ENCODE measurements at regions not wholly inside any gene's neighbourhood (a gene's known extent, or its start where the extent isn't known, plus 50 kb on each side); places are given as distances from the start of the nearest gene placed in this dataset.

DNA sequence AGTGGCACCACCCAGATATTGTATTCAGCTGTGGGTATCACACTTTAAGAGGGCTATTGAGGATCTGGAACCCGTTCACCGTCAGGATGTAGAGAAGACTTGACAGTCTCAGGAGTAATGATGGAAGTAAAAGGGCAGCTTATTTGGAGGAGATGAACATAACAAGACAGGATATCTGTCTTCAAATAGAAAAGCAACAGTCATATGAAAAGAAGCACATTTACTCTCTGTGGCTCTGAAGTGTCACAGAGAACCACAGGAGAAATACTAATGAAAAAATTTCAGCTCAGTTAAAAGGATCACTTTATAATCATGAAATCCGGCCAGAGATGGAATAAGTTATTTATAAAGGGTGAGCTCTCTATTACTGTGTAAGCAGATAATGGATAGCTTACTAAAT, 200.8 kb downstream of the FAM76B start:
- no peak overlapping the region for H3K4me2 ChIP-seq (ENCODE audit: low read depth, low read length)
- no peak overlapping the region for H4K8ac ChIP-seq (ENCODE audit: low read depth in 2 of 2, low read length in 2 of 2)
- H4K91ac ChIP-seq (ENCODE audit: insufficient read depth, low read depth, low read length), result no peak overlapping the region
- no peak overlapping the region for H2BK5ac ChIP-seq (ENCODE audit: low read depth, low read length, poor library complexity, severe bottlenecking)
- no peak for TF ChIP-seq MAZ (IDR thresholded peaks at IDR 0.05; ENCODE audit: borderline replicate concordance, low read depth, low read length)
- no peak for TF ChIP-seq POLR2A (IDR thresholded peaks at IDR 0.05; ENCODE audit: low read depth, low read length)
- no peak for TF ChIP-seq CEBPB (IDR thresholded peaks at IDR 0.05; ENCODE audit: low read depth, low read length)
- TF ChIP-seq, protein P1, sequence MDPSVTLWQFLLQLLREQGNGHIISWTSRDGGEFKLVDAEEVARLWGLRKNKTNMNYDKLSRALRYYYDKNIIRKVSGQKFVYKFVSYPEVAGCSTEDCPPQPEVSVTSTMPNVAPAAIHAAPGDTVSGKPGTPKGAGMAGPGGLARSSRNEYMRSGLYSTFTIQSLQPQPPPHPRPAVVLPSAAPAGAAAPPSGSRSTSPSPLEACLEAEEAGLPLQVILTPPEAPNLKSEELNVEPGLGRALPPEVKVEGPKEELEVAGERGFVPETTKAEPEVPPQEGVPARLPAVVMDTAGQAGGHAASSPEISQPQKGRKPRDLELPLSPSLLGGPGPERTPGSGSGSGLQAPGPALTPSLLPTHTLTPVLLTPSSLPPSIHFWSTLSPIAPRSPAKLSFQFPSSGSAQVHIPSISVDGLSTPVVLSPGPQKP (IDR thresholded peaks at IDR 0.05; ENCODE audit: borderline replicate concordance, low read depth, low read length), result no peak
- TF ChIP-seq RAD21 (IDR thresholded peaks at IDR 0.05; ENCODE audit: low read length), result no peak
- TF ChIP-seq SMC3 (IDR thresholded peaks at IDR 0.05; ENCODE audit: low read depth, low read length), result no peak
- TF ChIP-seq, protein P2, sequence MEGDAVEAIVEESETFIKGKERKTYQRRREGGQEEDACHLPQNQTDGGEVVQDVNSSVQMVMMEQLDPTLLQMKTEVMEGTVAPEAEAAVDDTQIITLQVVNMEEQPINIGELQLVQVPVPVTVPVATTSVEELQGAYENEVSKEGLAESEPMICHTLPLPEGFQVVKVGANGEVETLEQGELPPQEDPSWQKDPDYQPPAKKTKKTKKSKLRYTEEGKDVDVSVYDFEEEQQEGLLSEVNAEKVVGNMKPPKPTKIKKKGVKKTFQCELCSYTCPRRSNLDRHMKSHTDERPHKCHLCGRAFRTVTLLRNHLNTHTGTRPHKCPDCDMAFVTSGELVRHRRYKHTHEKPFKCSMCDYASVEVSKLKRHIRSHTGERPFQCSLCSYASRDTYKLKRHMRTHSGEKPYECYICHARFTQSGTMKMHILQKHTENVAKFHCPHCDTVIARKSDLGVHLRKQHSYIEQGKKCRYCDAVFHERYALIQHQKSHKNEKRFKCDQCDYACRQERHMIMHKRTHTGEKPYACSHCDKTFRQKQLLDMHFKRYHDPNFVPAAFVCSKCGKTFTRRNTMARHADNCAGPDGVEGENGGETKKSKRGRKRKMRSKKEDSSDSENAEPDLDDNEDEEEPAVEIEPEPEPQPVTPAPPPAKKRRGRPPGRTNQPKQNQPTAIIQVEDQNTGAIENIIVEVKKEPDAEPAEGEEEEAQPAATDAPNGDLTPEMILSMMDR (conservative IDR thresholded peaks at IDR 0.05; ENCODE audit: low read depth, low read length), result no peak
- no peak for TF ChIP-seq CHD1 (IDR thresholded peaks at IDR 0.05; ENCODE audit: low read depth, low read length)
- TF ChIP-seq, protein P3, sequence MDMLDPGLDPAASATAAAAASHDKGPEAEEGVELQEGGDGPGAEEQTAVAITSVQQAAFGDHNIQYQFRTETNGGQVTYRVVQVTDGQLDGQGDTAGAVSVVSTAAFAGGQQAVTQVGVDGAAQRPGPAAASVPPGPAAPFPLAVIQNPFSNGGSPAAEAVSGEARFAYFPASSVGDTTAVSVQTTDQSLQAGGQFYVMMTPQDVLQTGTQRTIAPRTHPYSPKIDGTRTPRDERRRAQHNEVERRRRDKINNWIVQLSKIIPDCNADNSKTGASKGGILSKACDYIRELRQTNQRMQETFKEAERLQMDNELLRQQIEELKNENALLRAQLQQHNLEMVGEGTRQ (IDR thresholded peaks at IDR 0.05; ENCODE audit: low read depth, low read length), result no peak
- TF ChIP-seq BHLHE40 (IDR thresholded peaks at IDR 0.05; ENCODE audit: low read depth, low read length), result no peak
- TF ChIP-seq NFE2L2 (IDR thresholded peaks at IDR 0.05; ENCODE audit: low read depth, low read length), result no peak
- TF ChIP-seq FOS (IDR thresholded peaks at IDR 0.05; ENCODE audit: low read depth, low read length), result no peak
- no CpG with 5 or more reads among the region's 3 CpGs for WGBS, 2 experiments (ENCODE audit: extremely low coverage in 2 of 2, insufficient read length in 1 of 2)
- H4K5ac ChIP-seq (ENCODE audit: low read depth, low read length), result no peak overlapping the region
- H3K9ac ChIP-seq (ENCODE audit: low read depth, low read length), result no peak overlapping the region
- no peak overlapping the region for H3K4ac ChIP-seq (ENCODE audit: low read depth, low read length)
- BruUV-seq (replicated peaks), result no TSS peak
- dilution Hi-C loops (cut with HindIII; ENCODE audit: low sequenced_read_pairs, unreplicated experiment), result no loop called here
- DNase-seq (no peak), ATAC-seq (ENCODE audit: low read depth) (no peak)
- no peaks in the 10 kb centered on the region for H3K79me1 ChIP-seq (ENCODE audit: low read depth in 1 of 2, low read length in 2 of 2)
- H3K23ac ChIP-seq (ENCODE audit: low read depth, low read length), result no peak overlapping the region
- H3K9me3 ChIP-seq (ENCODE audit: control insufficient read depth, insufficient read depth, low read length), result no peaks in the 10 kb centered on the region
- ChIA-PET POLR2A (ENCODE audit: unreplicated experiment) (no interaction called here), CTCF (no interaction called here)
- H2AK9ac ChIP-seq (replicated peaks; ENCODE audit: low read depth, low read length, poor library complexity), result no peak overlapping the region
- no peak overlapping the region for H3K27ac ChIP-seq (ENCODE audit: insufficient read depth, low read length)
- H3K9me1 ChIP-seq (ENCODE audit: insufficient read depth, low read length), result peaks cover 3% of the 10 kb centered on the region
- no peak overlapping the region for H3K14ac ChIP-seq (replicated peaks; ENCODE audit: low read depth, low read length)
- H2BK20ac ChIP-seq (ENCODE audit: low read depth, low read length), result no peak overlapping the region
- H3K18ac ChIP-seq (ENCODE audit: low read depth, low read length), result no peak overlapping the region
- H3K27me3 ChIP-seq (ENCODE audit: control insufficient read depth, insufficient read depth, low read length), result no peaks in the 10 kb centered on the region
- no peak overlapping the region for H3K56ac ChIP-seq (ENCODE audit: extremely low read depth, insufficient read depth, low read length)
- no peak overlapping the region for H2BK15ac ChIP-seq (ENCODE audit: low read depth, low read length)
- H3K4me3 ChIP-seq (ENCODE audit: insufficient read depth, low read depth, low read length), result no peak overlapping the region
- H2AFZ ChIP-seq (replicated peaks; ENCODE audit: low read length, poor library complexity), result no peak overlapping the region
- H2BK120ac ChIP-seq (ENCODE audit: low read depth, low read length), result no peak overlapping the region
- no peak overlapping the region for H2AK5ac ChIP-seq (ENCODE audit: low read depth, low read length)
- no peaks in the 10 kb centered on the region; the same call in 1 of the 2 replicates for H4K20me1 ChIP-seq (ENCODE audit: insufficient read depth, low read length)
- intact Hi-C loops (cut with micrococcal nuclease), result no loop called here
- no peaks in the 10 kb centered on the region for H3K36me3 ChIP-seq (ENCODE audit: control insufficient read depth, insufficient read depth, low read length)
- in situ Hi-C loops (cut with MboI; ENCODE audit: low sequenced_read_pairs), result no loop called here
- H3K4me1 ChIP-seq (ENCODE audit: control insufficient read depth, insufficient read depth, low read length), result peaks cover 11% of the 10 kb centered on the region

All from IMR-90 (cell line).